ENCODE measurements at regions not wholly inside any gene's neighbourhood (a gene's known extent, or its start where the extent isn't known, plus 50 kb on each side); places are given as distances from the start of the nearest gene placed in this dataset.

- Histone ChIP-seq H3K36me3 (no peaks in the 10 kb centered on the region), H3K9me3 (peaks cover 5% of the 10 kb centered on the region), H3K4me3 (no peak overlapping the region), H3K27me3 (replicated peaks; ENCODE audit: insufficient read depth) (no peaks in the 10 kb centered on the region), H3K4me1 (ENCODE audit: control insufficient read depth in 1 of 2, low read depth in 2 of 2) (peaks cover 13 to 31% of the 10 kb centered on the region in 2 donors), H3K27ac (no peak overlapping the region)
- no peak for DNase-seq (ENCODE audit: low spot score)
- ATAC-seq (ENCODE audit: insufficient number of reproducible peaks, low FRiP score, low read depth), result no peak
- TF ChIP-seq CTCF (IDR thresholded peaks at IDR 0.05), result no peak
Observed at GRCh38 chr13:65907666-65908525, 1322.2 kb downstream of the PCDH9 start.

GRCh38 chr13:65901723-65902122, 1328.4 kb downstream of the PCDH9 start:
- Histone ChIP-seq H3K27ac (no peak overlapping the region), H3K4me3 (no peak overlapping the region), H3K36me3 (no peaks in the 10 kb centered on the region), H3K9me3 (no peaks in the 10 kb centered on the region), H3K27me3 (replicated peaks; ENCODE audit: insufficient read depth) (no peaks in the 10 kb centered on the region), H3K4me1 (ENCODE audit: control insufficient read depth in 1 of 2, low read depth in 2 of 2) (peaks cover 3 to 14% of the 10 kb centered on the region in 2 donors)
- DNase-seq (ENCODE audit: low spot score) (no peak), ATAC-seq (ENCODE audit: insufficient number of reproducible peaks, low FRiP score, low read depth) (no peak)
- TF ChIP-seq CTCF (IDR thresholded peaks at IDR 0.05), result no peak

GRCh38 chr13:65894049-65894448, 1336.1 kb downstream of the PCDH9 start:
- Histone ChIP-seq H3K4me1 (ENCODE audit: control insufficient read depth in 1 of 2, low read depth in 2 of 2) (no peaks in the 10 kb centered on the region), H3K27me3 (replicated peaks; ENCODE audit: insufficient read depth) (no peaks in the 10 kb centered on the region), H3K27ac (no peak overlapping the region), H3K36me3 (no peaks in the 10 kb centered on the region), H3K9me3 (no peaks in the 10 kb centered on the region), H3K4me3 (no peak overlapping the region)
- TF ChIP-seq CTCF (IDR thresholded peaks at IDR 0.05), result no peak
- ATAC-seq (ENCODE audit: insufficient number of reproducible peaks, low FRiP score, low read depth) (no peak), DNase-seq (ENCODE audit: low spot score) (no peak)

GRCh38 chr13:65892859-65893258, 1337.3 kb downstream of the PCDH9 start:
- ATAC-seq (ENCODE audit: insufficient number of reproducible peaks, low FRiP score, low read depth) (no peak), DNase-seq (ENCODE audit: low spot score) (no peak)
- no peaks in the 10 kb centered on the region for H3K4me1 ChIP-seq (ENCODE audit: control insufficient read depth in 1 of 2, low read depth in 2 of 2)
- H3K36me3 ChIP-seq, result no peaks in the 10 kb centered on the region
- H3K27me3 ChIP-seq (replicated peaks; ENCODE audit: insufficient read depth), result no peaks in the 10 kb centered on the region
- H3K27ac ChIP-seq, result no peak overlapping the region
- no peak for TF ChIP-seq CTCF (IDR thresholded peaks at IDR 0.05)
- no peak overlapping the region for H3K4me3 ChIP-seq
- H3K9me3 ChIP-seq, result no peaks in the 10 kb centered on the region

GRCh38 chr13:65889368-65889767, 1340.8 kb downstream of the PCDH9 start:
- Histone ChIP-seq H3K9me3 (no peaks in the 10 kb centered on the region), H3K27me3 (replicated peaks; ENCODE audit: insufficient read depth) (no peaks in the 10 kb centered on the region), H3K27ac (no peak overlapping the region), H3K4me3 (no peak overlapping the region), H3K4me1 (ENCODE audit: control insufficient read depth in 1 of 2, low read depth in 2 of 2) (no peaks in the 10 kb centered on the region), H3K36me3 (no peaks in the 10 kb centered on the region)
- TF ChIP-seq CTCF (IDR thresholded peaks at IDR 0.05), result no peak
- no peak for ATAC-seq (ENCODE audit: insufficient number of reproducible peaks, low FRiP score, low read depth)
- DNase-seq (ENCODE audit: low spot score), result no peak
